NCI-H2029 treated with DMSO at 0.1 percent for 48 hours (cell line): ENCODE measurements at regions not wholly inside any gene's neighbourhood (a gene's known extent, or its start where the extent isn't known, plus 50 kb on each side); places are given as distances from the start of the nearest gene placed in this dataset.

Source experiments
- DNase-seq: peaks from one replicate; lab custom pipeline; 2025; lab: John Stamatoyannopoulos, UW

DNA sequence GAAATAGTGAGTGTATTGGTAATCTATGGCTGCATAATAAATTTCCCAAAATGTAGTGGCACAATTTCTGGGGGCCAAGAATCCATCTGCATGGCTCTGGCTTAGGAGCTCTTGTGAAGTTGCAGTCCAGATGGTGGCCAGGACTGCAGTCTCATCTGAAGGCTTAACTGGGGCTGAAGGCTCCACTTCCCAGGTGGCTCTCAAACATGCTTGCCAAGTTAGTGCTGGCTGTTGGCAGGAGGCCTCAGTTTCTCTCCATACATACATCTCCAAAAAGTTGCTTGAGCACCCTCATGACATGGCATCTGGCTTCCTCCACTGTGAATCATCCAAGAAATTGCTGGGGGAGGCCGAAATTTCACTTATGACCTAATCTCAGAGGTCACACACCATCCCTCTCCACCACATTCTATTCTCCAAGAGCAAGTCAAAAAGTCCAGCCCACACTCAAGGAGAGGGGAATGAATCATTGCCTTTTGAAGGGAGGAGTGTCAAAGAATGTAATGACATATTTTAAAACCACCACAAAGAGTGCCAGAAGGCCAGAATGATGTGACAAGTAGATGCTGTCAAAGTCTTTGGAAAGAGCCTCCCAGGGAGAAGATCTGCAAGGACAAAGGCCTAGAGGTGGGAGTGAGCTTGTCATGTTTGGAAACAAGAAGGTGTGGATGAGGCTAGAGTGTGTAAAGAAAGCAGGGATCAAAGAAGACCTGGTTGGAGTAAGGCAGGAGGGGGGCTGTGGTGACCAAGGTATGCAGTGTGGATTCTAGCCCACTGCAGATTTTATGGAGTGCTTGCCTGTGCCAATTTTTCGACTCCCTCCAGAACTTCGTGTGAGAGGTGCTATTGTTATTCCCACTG is 566.2 kb downstream of the MIAT start:
- DNase-seq, result no peak

DNA sequence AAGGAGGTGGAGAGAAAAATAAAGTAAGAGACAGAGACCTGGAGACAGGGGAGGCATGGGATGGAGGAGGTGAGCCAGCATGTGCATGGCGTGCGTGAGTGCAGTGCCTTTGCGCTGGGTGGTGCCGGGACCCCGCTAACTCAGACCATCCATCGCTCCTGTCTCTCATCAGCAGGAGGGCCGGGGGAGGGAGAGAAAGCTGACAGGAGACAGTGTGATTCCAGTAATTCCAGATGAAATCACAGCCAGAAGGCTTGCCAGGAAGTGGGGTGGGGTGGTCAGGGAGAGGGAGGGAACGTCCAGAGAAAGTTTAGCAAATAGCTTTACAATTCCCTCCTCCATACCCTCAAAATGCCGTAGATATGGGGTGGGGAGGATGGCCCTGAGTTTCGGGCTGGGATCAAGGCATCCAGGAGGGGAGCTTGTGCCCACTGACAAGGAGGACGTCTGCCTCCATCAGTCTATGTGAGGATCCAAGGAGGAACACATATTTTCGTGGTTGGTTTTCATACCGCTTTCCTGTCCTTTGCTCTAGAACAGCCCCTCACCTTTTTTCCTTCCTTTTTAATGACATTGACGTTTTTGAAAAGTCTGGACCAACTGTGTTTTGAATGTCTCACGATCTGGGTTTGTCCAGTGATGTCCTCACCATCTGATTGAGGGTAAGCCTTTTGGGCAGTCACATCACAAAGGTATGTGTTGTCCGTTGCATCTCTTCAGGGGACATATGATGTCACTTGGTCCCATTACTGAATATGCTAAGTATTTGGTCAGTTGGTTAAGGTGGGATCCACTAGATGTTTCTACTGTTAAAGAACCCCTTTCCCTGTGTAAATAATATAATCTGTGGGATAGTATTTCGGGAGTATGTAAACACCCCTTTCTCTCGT is 567.3 kb downstream of the MIAT start:
- no peak for DNase-seq

DNA sequence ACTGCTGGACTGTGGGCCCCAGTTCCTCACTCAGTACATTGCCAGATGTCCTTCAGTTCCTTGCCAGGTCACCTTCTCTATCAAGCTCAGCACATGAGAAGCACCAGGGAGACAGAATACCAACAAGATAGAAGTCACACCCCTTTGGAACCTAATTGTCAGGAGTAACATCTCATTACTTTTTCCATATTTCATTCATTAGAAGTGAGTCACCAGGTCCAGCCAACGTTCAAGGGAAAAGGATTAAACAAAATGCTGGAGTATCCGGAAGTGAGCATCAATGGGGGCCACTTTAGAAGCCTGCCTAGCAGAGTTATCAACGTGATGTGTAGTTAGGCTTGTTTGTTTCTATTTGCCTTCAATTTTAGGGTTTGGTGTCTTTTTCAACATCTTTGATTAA is 569.3 kb downstream of the MIAT start:
- no peak for DNase-seq

DNA sequence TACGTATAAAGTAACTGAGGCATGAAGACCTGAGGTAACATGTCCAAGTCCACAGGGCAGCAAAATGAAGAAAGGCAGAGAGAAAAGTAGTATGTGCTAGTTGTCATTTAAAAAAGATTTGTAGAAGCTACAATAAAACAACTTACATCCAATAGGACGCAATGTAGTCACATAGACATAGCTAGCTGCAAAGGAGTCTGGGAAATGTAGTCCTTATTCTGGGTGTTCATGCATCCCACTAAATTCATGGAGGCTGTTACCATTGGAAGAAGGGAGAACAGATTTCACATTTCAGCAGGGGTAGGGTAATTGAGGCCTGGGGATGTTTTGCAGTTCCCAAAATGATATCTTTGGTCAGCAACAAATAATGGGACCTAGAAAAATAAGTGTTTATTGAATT is 571.4 kb downstream of the MIAT start:
- DNase-seq, result no peak

DNA sequence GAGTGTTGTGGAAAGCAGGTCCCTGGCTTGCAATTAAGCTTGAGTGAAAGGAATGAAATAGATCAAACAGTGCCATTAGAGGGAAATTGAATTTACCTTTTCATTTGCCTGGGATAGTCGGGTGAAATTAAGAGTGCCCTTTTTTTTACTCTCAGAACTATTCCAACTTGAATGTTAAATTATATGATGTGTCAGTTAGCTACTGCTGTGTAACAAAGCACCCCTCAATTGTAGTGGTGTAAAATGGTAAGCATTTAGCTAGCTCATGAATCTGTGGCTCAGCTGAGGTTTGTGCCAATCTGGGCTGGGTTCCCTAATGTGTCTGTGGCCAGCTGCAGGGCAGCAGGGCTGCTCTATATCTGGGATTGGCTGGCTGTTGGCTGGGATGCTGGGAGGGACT is 571.4 kb downstream of the MN1 start:
- DNase-seq, result no peak

DNA sequence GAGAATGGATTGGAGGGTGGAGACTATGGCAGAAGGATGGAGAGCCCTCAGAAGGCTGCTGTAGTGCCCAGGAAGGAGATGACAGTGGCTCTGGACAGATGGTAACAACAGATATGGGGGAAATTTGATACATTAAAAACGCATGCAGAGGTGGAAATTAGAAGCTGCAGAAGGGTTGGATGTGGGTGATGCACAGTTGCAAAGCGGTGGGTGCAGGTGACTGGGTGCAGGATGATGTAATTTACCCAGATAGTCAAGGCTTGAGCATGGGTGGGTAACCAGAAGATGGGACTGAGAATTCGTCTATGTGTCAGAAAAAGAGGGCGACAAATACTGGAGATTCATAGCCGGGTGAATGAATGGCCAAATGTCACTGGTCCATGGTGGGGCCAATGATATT is 570.3 kb downstream of the MN1 start:
- DNase-seq, result no peak

DNA sequence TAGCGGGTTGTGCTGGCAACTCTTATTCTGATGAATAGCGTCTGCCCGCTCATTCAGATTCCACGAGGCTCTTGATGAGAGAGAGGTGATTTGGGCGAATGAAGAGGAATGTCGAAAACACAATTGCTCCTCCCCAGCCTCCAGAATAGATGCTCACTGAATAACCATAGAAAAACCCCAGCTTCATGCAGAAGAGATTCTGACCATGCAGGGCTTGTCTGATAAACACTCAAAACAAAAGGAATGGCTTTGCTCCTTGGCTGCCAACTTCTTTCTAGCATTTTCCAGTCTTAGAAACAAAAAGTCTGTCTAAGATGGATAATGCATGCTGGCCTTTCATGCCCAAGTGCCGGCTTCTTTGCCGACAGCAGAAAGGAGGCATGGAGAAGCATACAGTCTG is 569.5 kb downstream of the MN1 start:
- DNase-seq, result no peak

DNA sequence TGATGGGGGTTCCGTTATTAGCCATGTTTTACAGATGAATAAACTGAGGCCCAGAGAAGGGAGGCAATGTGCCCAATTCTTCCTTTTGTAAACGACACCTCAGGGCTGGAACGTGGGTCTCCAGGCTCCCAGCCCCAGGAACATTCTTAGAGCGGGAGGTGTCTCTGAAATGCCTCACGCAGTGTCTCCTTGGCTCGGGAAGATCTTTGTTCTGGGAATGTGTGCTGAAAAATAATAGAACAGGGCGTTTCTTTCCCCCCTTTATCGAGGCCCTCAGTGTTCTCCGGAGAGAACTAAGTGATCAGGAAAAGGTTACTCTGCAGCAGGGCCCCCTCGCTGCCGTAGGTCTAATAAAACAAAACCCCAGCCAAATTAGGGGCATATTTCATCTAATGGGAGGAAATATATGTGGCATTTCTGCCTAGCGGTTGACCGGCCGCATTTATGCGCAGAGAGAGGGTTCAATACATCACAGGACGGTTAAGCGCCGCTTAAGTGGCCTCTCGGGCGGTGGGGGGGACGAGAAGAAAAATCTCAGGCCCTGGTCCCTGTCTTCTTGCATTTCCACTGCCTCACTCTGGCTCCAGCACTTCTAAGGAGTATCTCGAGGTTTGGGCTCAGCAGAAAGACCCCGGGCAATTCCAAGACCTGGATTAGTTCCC is 564.3 kb downstream of the MN1 start:
- no peak for DNase-seq

DNA sequence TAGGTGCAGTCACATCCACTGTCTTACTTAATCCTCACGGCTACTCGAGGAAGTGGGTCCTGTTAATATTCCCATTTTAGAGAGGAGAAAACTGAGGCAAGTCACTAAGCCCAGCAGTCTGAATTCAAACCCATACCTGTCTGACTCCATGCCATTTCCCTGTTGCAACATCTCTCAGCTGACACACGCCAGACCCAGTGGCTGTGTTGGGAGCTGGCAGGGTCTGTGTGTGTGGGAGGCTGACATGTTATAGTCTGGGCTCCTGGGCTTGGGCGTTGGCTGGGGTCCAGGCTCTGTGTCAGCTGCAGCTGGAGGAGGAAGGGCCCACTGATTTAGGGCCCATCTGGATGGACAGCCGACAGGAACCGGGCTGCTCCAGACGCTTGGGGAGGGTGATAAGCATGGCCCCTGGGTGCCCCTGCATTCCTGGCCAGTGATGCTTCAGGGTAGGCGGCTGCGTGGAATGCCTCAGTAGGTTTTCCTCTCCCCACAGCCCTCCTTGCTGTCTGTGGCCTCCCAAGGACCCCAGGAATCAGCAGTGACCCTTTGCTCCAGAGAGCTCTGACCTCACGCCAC is 562.5 kb downstream of the MN1 start:
- peak; percentile 32 for DNase-seq

DNA sequence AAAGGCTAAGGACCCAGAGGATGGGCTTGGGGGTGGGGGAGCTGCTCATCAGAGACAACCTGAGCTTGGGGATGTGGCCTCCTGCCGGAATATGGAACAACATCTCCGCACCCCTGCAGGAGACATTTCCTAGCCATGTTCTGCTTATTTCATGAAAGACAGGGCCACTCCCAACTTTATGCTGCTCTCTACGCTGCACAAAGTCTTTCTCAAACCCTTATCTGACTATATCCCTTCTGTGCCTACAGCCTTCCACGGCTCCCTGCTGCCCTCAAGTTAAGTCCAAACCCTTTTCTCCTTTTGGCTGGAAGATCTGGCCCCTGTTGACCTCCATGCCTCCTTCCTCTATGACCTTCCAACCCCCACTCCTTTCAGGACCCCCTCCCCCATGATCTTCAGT is 562.0 kb downstream of the MN1 start:
- DNase-seq, result no peak

DNA sequence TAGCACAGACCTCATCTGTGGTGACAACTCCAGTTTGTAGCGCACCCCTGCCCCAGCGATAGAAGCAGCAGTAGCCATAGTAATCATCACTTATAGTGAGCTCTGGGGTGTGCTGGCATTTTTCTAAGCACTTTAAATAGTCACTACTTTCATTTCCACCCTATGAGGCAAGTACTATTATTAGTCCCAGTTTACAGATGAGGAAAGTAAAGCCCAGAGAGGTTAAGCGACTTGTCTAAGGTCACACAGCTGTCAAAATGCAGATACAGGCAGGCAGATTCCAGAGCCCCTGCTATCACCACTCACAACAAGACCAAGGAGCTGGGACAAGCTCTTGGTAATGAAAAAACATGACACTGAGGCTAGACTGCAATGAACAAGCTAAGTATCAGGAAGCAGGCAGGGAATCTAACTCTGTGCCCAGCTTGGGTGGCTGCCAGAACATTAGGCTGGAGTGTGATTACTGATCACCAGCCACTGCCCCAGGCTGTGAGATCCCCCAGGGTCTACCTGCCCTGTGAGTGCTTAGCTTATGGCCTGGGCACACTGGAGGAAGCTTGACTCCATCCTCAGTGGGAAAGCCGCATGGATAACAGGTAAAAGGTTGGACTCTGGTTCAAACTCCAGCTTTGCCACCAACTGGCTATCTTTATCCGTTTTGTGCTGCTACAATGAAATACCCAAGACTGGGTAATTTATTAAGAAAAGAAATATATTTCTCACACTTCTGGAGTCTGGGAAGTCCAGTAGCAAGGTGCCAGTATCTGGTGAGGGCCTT is 561.1 kb downstream of the MN1 start:
- peak; percentile 13 for DNase-seq

DNA sequence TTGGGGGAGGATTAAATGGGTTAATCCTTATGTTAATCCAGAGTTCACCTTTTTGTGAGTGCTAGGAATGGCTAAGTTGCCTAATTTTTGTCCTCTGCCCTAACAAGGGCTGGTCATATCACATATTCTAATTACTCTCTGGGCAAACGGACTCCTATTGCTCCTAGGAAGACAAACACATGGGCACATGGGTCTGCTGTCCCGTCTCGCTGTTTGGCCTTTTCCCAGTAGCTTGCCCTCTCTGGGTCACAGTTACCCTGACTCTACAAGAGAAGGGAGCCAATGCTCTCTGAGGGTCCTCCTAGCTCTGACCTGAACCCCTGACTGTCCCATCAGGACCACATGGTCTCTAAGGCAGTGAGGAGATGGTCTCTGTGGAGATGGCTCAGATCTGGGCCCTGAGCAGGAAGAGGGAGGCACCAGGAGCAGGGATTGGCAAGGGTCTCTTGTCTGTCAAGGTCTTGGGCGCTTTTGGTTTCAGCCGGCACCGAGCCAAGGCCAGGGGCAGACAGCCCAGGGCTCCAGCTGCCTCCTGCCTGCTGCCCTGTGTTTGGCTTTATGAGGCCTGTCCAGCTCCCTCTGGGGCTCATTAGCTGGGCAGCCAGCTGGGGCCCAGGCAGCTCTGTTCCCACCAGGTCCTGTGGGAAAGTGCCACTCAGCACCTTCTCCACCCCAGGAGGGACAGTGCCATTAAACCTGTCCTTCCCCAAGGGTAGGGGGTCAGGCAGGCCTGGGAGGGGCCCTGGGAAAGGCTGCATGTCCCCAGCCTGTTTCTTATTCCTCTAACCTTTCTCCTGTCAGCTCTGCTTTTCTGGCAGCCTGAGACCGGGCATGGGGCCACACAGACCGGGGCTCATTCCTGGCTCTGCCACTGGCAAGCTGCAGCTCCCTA is 559.9 kb downstream of the MN1 start:
- peak; percentile 41 for DNase-seq

DNA sequence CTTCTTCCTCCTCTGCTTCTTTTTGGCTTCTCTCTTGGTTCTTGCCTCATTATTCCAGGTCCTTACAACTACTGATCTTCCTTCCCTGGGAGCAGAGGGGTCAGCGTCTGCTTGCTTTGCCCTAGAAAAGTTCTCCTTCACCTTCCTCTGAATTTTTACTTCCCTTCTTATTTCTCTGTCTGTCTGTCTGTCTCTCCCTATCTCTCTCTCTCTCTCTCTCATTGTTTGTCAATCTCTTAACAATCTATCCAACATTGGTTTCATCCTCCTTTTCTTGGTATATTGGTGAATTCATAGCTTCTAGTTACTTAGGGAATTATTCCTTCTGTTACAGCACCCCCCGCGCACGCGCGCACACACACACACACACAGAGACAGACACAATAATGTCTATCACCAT is 559.1 kb downstream of the MN1 start:
- no peak for DNase-seq

DNA sequence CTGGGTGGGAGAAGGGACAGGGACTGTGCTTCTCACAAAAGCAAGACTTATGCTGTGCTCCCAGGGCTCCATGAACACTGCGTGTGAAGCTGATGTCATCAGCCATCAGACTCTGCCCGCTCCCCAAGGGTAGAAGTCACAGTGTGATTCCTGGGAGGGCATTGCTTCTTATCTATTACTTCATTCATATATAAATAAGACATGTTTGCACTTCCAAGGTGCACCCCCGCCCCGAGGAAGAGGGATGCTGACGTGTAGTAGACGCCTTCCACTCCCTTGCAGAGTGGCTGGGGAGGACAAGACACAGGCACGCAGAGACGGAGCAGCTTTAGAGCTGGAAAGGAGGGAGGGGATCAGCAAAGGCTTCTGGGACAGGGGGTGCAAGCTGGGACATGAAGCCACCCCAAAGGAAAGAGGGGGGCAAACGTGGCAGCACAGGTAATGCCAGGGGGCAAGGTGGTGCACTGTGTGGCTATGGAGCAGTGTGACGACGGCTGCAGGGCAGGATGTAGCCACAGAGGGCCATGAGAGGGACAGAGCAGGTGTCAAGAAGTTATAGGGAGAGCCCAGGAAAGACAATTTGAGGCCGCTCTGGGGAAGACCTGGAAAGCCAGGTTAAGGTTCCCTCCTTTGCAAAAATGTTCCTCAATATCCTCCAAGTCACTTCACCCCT is 558.5 kb downstream of the MN1 start:
- DNase-seq, result no peak

DNA sequence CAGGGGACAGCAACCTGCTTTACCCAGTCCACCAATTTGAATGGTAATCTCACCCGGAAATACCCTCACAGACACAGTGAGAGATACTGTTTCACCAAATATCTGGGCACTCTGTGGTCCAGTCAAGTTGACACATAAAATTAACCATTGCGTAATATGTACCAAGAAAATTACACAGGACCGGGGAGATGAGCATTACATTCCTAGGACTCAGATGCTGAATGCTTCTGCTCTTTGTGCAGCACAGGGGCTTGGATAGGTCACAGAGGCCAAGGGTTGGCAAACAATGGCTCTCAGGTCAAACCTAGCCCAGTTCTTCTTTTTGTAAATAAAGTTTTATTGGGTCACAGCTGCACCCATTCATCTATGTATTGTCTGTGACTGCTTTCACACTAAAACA is 557.2 kb downstream of the MN1 start:
- DNase-seq, result no peak

DNA sequence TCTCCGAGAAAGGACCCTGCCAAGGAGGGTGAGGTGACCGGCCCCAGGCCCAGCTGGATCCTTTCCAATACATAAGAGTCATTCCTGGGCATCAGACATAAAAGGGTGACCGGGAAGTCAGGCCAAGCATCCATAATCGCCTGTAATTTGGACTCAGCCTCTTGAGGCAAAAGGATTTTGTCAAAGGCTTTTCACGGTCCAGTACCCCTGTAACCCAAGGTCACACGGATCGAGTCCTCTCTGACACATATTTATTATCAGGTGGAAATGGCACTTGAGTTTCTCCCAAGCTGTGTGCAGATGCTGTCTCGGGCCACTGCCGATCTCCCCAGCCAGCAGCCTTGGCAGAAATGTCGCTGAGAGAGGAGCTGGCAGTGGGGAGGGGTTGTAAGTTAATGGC is 556.5 kb downstream of the MN1 start:
- peak; percentile 15 for DNase-seq

DNA sequence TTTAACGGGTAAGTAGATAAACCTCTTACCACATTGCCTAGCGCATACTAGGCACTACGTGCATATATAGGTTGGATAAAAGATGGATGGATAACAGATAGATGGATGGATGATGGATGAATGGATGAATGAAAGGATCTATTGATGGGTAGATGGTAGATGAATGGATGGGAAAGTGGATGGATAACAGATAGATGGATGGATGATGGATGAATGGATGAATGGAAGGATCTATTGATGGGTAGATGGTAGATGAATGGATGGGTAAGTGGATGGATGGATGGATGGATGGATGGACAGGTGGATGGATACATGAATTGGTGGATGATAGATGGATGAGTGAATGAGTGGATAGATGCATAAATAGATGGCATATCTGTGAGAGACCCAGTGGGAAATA is 555.0 kb downstream of the MN1 start:
- DNase-seq, result no peak

DNA sequence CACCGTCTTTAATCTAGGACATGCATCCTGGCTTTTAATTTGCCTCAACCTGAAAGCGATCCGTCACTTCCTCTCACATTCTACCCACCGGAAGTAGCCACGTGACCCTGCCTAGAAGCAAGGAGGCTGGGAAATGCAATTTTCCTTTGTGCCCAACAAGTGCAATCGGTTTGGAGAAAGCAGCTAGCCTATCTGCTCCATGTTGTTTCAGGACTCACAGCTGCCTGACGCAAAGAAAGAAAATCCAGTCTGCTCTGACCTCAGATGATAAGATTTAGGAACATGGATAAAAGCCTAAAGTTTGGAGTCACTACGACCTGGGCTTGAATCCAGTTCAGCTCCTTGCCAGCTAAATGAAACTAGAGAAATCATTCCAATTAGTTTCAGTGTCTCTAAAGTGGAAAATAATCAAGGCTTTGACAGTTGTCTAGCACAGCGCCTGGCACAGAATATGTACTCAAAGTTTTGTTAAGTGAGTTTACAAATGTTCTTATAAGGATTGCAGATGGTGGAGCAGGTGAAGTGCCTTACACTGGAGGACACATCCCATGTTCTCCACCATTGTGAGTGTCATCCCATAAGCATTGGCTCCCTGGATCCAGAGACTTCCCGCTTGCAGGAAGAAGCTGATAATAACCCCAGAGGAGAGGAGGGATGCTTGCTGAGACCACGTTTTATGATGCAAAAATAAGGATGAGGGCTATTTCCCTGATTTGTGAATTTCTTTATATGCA is 553.7 kb downstream of the MN1 start:
- no peak for DNase-seq

DNA sequence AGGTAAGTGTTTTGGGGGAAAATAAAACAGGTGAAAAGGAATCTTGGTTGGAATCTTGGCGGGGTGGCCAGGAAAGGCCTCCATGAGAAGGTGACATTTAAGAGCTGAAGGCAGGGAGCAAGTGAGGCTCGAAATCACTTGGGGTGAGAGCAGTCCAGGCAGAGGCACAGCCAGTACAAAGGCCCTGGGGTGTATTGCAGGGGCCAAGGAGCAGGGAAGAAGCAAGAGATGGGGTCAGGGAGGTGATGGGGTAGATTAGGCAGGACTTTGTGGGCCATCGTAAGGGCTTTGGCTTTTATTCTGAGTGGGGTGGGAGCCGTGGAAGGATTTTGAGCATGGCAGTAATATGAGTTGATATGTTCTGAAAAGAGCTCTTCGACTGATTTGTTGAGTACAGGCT is 551.1 kb downstream of the MN1 start:
- DNase-seq, result no peak
